B cell (primary cell): ENCODE measurements at regions not wholly inside any gene's neighbourhood (a gene's known extent, or its start where the extent isn't known, plus 50 kb on each side); places are given as distances from the start of the nearest gene placed in this dataset.

ENCODE experiments used
- ATAC-seq: fragments of 200-7000 bp; cut with Tn5 transposase; one replicate; pipeline ENCODE4 v1.10.0; 2021; ENCODE audit warnings: low read depth, mild to moderate bottlenecking, moderate number of reproducible peaks, moderate library complexity
- CTCF ChIA-PET: fragments of 350-600 bp; sonication (Branson Sonifier 250); formaldehyde crosslinking; loops from one replicate; lab custom pipeline; 2021; ENCODE audit warnings: antibody characterized with exemption, inconsistent platforms; lab: Charles Lee
- POLR2A ChIA-PET: fragments of 350-600 bp; sonication (Branson Sonifier 250); formaldehyde crosslinking; loops from one replicate; lab custom pipeline; 2021; ENCODE audit warnings: antibody characterized with exemption; lab: Charles Lee
- DNase-seq: peaks from one replicate; pipeline ENCODE4 v3.0.0; 2013
- H2AFZ ChIP-seq: 2 replicates; pipeline ENCODE4 v1.6.1; 2012; ENCODE audit warnings: mild to moderate bottlenecking, low read depth, low read length; ENCODE audit not compliant: insufficient read depth, poor library complexity, severe bottlenecking
- H3K27ac ChIP-seq, 2 donors: 1 replicate in 1 of 2; 2 replicates in 1 of 2; pipeline ENCODE4 v1.5.1; 2012 to 2013; ENCODE audit warnings: low read length in 2 of 2, mild to moderate bottlenecking in 2 of 2, moderate library complexity in 1 of 2
- H3K27me3 ChIP-seq, 4 experiments: fragments of 200-600 bp in 1 of 4; sonication (generic) in 1 of 4; replicated peaks in 1 of 4; 1 replicate in 2 of 4; 2 replicates in 2 of 4; pipeline versions ENCODE4 v1.6.1 to v1.7.0; 2013 to 2016; ENCODE audit warnings: low read length in 3 of 4, mild to moderate bottlenecking in 2 of 4, mixed read lengths in 1 of 4, moderate library complexity in 1 of 4; ENCODE audit not compliant: insufficient read depth in 4 of 4, control insufficient read depth in 3 of 4; ENCODE audit errors: control extremely low read depth in 1 of 4
- H3K36me3 ChIP-seq, 2 experiments: replicated peaks in 1 of 2; 1 replicate in 1 of 2; 2 replicates in 1 of 2; pipeline versions ENCODE4 v1.6.1 to v1.7.1; 2013; ENCODE audit warnings: low read length in 1 of 2; ENCODE audit not compliant: insufficient read depth in 2 of 2, control insufficient read depth in 1 of 2; ENCODE audit errors: control extremely low read depth in 1 of 2, extremely low read depth in 1 of 2
- H3K4me1 ChIP-seq, 2 donors: fragments of 200-600 bp in 1 of 2; sonication (generic) in 1 of 2; 1 replicate in 1 of 2; 2 replicates in 1 of 2; pipeline versions ENCODE4 v1.5.1 to v1.6.1; 2013 to 2017; ENCODE audit warnings: low read length in 2 of 2; ENCODE audit not compliant: control insufficient read depth in 2 of 2, insufficient read depth in 2 of 2
- H3K4me2 ChIP-seq: replicated peaks from 2 replicates; pipeline ENCODE3; 2012; ENCODE audit warnings: mild to moderate bottlenecking, low read depth, low read length; ENCODE audit not compliant: poor library complexity, severe bottlenecking
- H3K4me3 ChIP-seq, 5 experiments: fragments of 200-600 bp in 1 of 5; sonication (generic) in 1 of 5; 1 replicate in 3 of 5; 2 replicates in 2 of 5; pipeline versions ENCODE4 v1.5.1 to v1.7.0; 2011 to 2016; ENCODE audit warnings: low read length in 4 of 5, mild to moderate bottlenecking in 4 of 5, low read depth in 2 of 5, control low read depth in 1 of 5, moderate library complexity in 1 of 5; ENCODE audit not compliant: insufficient read depth in 1 of 5; ENCODE audit errors: control extremely low read depth in 1 of 5, extremely low read depth in 1 of 5
- H3K79me2 ChIP-seq: fragments of 200-600 bp; sonication (generic); one replicate; pipeline ENCODE4 v1.6.0; 2016; ENCODE audit warnings: low read length; ENCODE audit not compliant: control insufficient read depth, insufficient read depth
- H3K9ac ChIP-seq: fragments of 200-600 bp; sonication (generic); 2 replicates; pipeline ENCODE4 v1.6.1; 2017; ENCODE audit warnings: mild to moderate bottlenecking, low read length, moderate library complexity
- H3K9me3 ChIP-seq, 3 donors: one replicate each; pipeline versions ENCODE4 v1.6.1 to v1.7.1; 2013; ENCODE audit warnings: low read length in 2 of 3; ENCODE audit not compliant: control insufficient read depth in 2 of 3, insufficient read depth in 1 of 3; ENCODE audit errors: control extremely low read depth in 1 of 3
- H4K20me1 ChIP-seq: 2 replicates; pipeline ENCODE4 v1.6.0; 2012; ENCODE audit warnings: mild to moderate bottlenecking, low read length; ENCODE audit not compliant: insufficient read depth, control insufficient read depth, poor library complexity, severe bottlenecking
- H3K27ac Mint-ChIP-seq: one replicate; pipeline ENCODE4 v1.8.0; 2021; ENCODE audit warnings: mixed read lengths
- H3K27me3 Mint-ChIP-seq: one replicate; pipeline ENCODE4 v1.8.0; 2021; ENCODE audit warnings: mixed read lengths
- H3K4me1 Mint-ChIP-seq: one replicate; pipeline ENCODE4 v1.8.0; 2021; ENCODE audit warnings: mixed read lengths
- H3K4me3 Mint-ChIP-seq: one replicate; pipeline ENCODE4 v1.8.0; 2021; ENCODE audit warnings: mixed read lengths
- H3K9me3 Mint-ChIP-seq: one replicate; pipeline ENCODE4 v1.8.0; 2022; ENCODE audit warnings: mixed read lengths; ENCODE audit not compliant: insufficient read depth
- EZH2 ChIP-seq: IDR thresholded peaks from 2 replicates; pipeline ENCODE4 v1.6.1; 2012; ENCODE audit warnings: borderline replicate concordance, low read depth, mild to moderate bottlenecking, moderate library complexity, low read length; ENCODE audit not compliant: insufficient read depth, poor library complexity, severe bottlenecking
- WGBS: methylation state at CpG from one replicate; pipeline ENCODE4 v1.1.5; 2013; ENCODE audit warnings: missing lambda C conversion rate; ENCODE audit not compliant: insufficient coverage; 5-methylcytosine and 5-hydroxymethylcytosine counted together
- intact Hi-C: fragments of 100-400 bp; cut with micrococcal nuclease; formaldehyde crosslinking; loops from one replicate; pipeline ENCODE4 v1.10.0; 2022
- TF ChIP-seq, protein P1 (sequence below): fragments of 200-600 bp; IDR thresholded peaks from one replicate; pipeline ENCODE4 v1.8.0; 2022; ENCODE audit warnings: antibody characterized with exemption, mild to moderate bottlenecking

GRCh38 chr4:37745946-37746345 is 59.8 kb upstream of the RELL1 start:
- Histone ChIP-seq H3K27ac (no peak overlapping the region), H4K20me1 (no peaks in the 10 kb centered on the region), H3K4me1 (peaks cover 27 to 30% of the 10 kb centered on the region in 2 donors), H3K9ac (no peak overlapping the region), H3K79me2 (no peaks in the 10 kb centered on the region), H2AFZ (no peak overlapping the region), H3K27me3 (no peaks in the 10 kb centered on the region), H3K9me3 (peaks cover 0 to 13% (median 3%) of the 10 kb centered on the region in 3 donors), H3K36me3 (no peaks in the 10 kb centered on the region), H3K4me2 (no peak overlapping the region), H3K4me3 (no peak overlapping the region)
- no peak for DNase-seq
- Mint-ChIP-seq H3K4me1 (peaks cover 28% of the 10 kb centered on the region), H3K4me3 (no peak overlapping the region), H3K27ac (no peak overlapping the region), H3K9me3 (peaks cover 2% of the 10 kb centered on the region), H3K27me3 (no peaks in the 10 kb centered on the region)
- ATAC-seq, result no peak
- intact Hi-C loops, result loop anchor here (5.0 kb wide), 1 partner anchor 59 kb away; the partner anchor contains the start of gene RELL1
- POLR2A ChIA-PET, result interaction anchor here (0.6 kb wide), 1 partner anchor 109 kb away, joined by 5 read pairs; no protein-coding TSS in a partner anchor
- CTCF ChIA-PET, result no interaction called here
- no peak for TF ChIP-seq EZH2
- TF ChIP-seq, protein P1, sequence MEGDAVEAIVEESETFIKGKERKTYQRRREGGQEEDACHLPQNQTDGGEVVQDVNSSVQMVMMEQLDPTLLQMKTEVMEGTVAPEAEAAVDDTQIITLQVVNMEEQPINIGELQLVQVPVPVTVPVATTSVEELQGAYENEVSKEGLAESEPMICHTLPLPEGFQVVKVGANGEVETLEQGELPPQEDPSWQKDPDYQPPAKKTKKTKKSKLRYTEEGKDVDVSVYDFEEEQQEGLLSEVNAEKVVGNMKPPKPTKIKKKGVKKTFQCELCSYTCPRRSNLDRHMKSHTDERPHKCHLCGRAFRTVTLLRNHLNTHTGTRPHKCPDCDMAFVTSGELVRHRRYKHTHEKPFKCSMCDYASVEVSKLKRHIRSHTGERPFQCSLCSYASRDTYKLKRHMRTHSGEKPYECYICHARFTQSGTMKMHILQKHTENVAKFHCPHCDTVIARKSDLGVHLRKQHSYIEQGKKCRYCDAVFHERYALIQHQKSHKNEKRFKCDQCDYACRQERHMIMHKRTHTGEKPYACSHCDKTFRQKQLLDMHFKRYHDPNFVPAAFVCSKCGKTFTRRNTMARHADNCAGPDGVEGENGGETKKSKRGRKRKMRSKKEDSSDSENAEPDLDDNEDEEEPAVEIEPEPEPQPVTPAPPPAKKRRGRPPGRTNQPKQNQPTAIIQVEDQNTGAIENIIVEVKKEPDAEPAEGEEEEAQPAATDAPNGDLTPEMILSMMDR, result no peak

DNA sequence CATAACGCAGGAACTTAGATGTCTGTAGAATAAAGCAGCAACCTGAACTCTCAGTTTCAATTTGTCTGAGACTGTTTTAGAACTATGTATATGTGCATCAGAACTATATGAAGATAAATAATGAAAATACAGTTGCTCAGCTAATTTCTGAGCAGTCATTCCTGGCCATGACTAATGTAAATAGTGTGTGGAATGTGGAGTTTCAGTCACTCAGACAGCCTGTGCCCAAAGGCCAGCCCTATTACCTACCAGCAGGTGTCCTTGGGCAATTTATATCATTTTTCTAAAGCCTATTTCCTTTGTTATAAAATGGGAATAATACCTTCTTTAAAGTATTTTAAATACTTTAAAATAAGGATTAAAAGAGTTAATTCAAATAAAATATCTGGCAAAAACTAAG is 56.0 kb upstream of the RELL1 start:
- H3K9me3 ChIP-seq, result peaks cover 0 to 4% (median 0%) of the 10 kb centered on the region in 3 donors
- H3K27ac ChIP-seq, result no peak overlapping the region
- H3K36me3 ChIP-seq, result no peaks in the 10 kb centered on the region
- no CpG with 5 or more reads among the region's 1 CpG for WGBS
- Mint-ChIP-seq H3K4me1 (no peaks in the 10 kb centered on the region), H3K27ac (no peak overlapping the region), H3K27me3 (peaks cover 2% of the 10 kb centered on the region), H3K4me3 (no peak overlapping the region), H3K9me3 (no peaks in the 10 kb centered on the region)
- POLR2A ChIA-PET, result no interaction called here
- H3K27me3 ChIP-seq, result no peaks in the 10 kb centered on the region
- H3K4me2 ChIP-seq, result no peak overlapping the region
- no peaks in the 10 kb centered on the region for H4K20me1 ChIP-seq
- no peak for TF ChIP-seq EZH2
- TF ChIP-seq, protein P1, result no peak
- CTCF ChIA-PET, result interaction anchor here (0.6 kb wide), 1 partner anchor 39 kb away, joined by 3 read pairs; no protein-coding TSS in a partner anchor
- intact Hi-C loops, result no loop called here
- H2AFZ ChIP-seq, result no peak overlapping the region
- H3K9ac ChIP-seq, result no peak overlapping the region
- no peaks in the 10 kb centered on the region for H3K79me2 ChIP-seq
- no peak for ATAC-seq
- DNase-seq, result no peak
- no peaks in the 10 kb centered on the region for H3K4me1 ChIP-seq
- H3K4me3 ChIP-seq, result no peak overlapping the region
